ENCODE measurements at regions not wholly inside any gene's neighbourhood (a gene's known extent, or its start where the extent isn't known, plus 50 kb on each side); places are given as distances from the start of the nearest gene placed in this dataset.

DNA sequence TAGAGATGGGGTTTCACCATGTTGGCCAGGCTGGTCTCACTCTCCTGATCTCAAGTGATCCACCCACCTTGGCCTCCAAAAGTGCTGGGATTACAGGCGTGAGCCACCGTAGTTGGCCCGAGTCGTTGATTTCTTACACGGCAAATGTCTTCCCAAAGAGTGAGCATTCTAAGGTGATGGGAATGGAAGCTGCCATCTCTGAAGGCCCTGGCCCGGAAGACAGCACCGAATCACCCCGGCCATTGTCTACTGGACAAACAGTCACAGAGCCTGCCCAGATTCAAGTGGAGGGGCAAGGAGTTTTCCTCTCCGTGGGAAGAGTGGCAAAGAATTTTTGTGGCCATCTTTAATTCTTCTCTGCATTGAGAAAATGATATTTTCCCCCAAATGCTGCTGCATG is 92.1 kb upstream of the AJAP1 start:
- TF ChIP-seq POLR2A (IDR thresholded peaks at IDR 0.05; ENCODE audit: low read depth, low read length) (no peak), POLR2AphosphoS5 (IDR thresholded peaks at IDR 0.05; ENCODE audit: low read depth, low read length) (no peak), TAF1 (IDR thresholded peaks at IDR 0.05; ENCODE audit: low read depth, low read length) (no peak), SPI1 (IDR thresholded peaks at IDR 0.05; ENCODE audit: low read depth, low read length) (no peak)
